Neuronal stem cell (in vitro differentiated cells): ENCODE measurements at regions not wholly inside any gene's neighbourhood (a gene's known extent, or its start where the extent isn't known, plus 50 kb on each side); places are given as distances from the start of the nearest gene placed in this dataset.

Experiments used
- DNase-seq: peaks from one replicate; pipeline ENCODE4 v3.0.0-alpha.2; 2013; ENCODE audit warnings: low spot score
- H2AFZ ChIP-seq: one replicate; pipeline ENCODE4 v1.6.1; 2013; ENCODE audit warnings: mild to moderate bottlenecking, low read length, inconsistent platforms
- H2AK5ac ChIP-seq: 2 replicates; pipeline ENCODE4 v1.6.1; 2013; ENCODE audit warnings: low read depth, mild to moderate bottlenecking, inconsistent platforms, low read length, moderate library complexity, mixed read lengths
- H2BK120ac ChIP-seq: 2 replicates; pipeline ENCODE4 v1.6.1; 2013; ENCODE audit warnings: low read depth, mild to moderate bottlenecking, inconsistent platforms, low read length, moderate library complexity, mixed read lengths
- H2BK12ac ChIP-seq: one replicate; pipeline ENCODE4 v1.6.1; 2013; ENCODE audit warnings: low read length, inconsistent platforms
- H2BK15ac ChIP-seq: 2 replicates; pipeline ENCODE4 v1.6.1; 2013; ENCODE audit warnings: mild to moderate bottlenecking, low read length, inconsistent platforms, mixed read lengths
- H2BK5ac ChIP-seq: one replicate; pipeline ENCODE4 v1.6.1; 2013; ENCODE audit warnings: inconsistent platforms, mild to moderate bottlenecking, low read length, moderate library complexity
- H3K14ac ChIP-seq: one replicate; pipeline ENCODE4 v1.6.1; 2013; ENCODE audit warnings: low read length, inconsistent platforms
- H3K18ac ChIP-seq: 2 replicates; pipeline ENCODE4 v1.6.1; 2013; ENCODE audit warnings: low read length, inconsistent platforms
- H3K23ac ChIP-seq: 2 replicates; pipeline ENCODE4 v1.6.1; 2013; ENCODE audit warnings: low read depth, mild to moderate bottlenecking, mixed read lengths, low read length, inconsistent platforms; ENCODE audit not compliant: poor library complexity
- H3K27ac ChIP-seq: replicated peaks from 3 replicates; pipeline ENCODE4 v1.5.1; 2013; ENCODE audit warnings: low read length, inconsistent platforms
- H3K27me3 ChIP-seq, 3 experiments: 2 replicates each; pipeline ENCODE4 v1.6.1; 2013; ENCODE audit warnings: low read length in 3 of 3, mild to moderate bottlenecking in 2 of 3, inconsistent platforms in 1 of 3, low read depth in 1 of 3, mixed read lengths in 1 of 3, moderate library complexity in 1 of 3; ENCODE audit not compliant: control insufficient read depth in 3 of 3, insufficient read depth in 3 of 3
- H3K36me3 ChIP-seq, 2 donors: replicated peaks in 1 of 2; 2 replicates each; pipeline ENCODE4 v1.6.1; 2013; ENCODE audit warnings: low read length in 2 of 2; ENCODE audit not compliant: control insufficient read depth in 2 of 2, insufficient read depth in 2 of 2
- H3K4ac ChIP-seq: 2 replicates; pipeline ENCODE4 v1.6.1; 2013; ENCODE audit warnings: inconsistent platforms, mild to moderate bottlenecking, low read length, moderate library complexity
- H3K4me1 ChIP-seq, 2 donors: 1 replicate in 1 of 2; 2 replicates in 1 of 2; pipeline ENCODE4 v1.6.1; 2013; ENCODE audit warnings: low read length in 2 of 2, low read depth in 1 of 2; ENCODE audit not compliant: control insufficient read depth in 2 of 2, insufficient read depth in 1 of 2
- H3K4me2 ChIP-seq: one replicate; pipeline ENCODE4 v1.6.1; 2013; ENCODE audit warnings: mild to moderate bottlenecking, low read length, inconsistent platforms; ENCODE audit not compliant: insufficient read depth, poor library complexity, severe bottlenecking
- H3K4me3 ChIP-seq, 2 donors: 2 replicates each; pipeline ENCODE4 v1.5.1; 2013; ENCODE audit warnings: low read length in 2 of 2, mild to moderate bottlenecking in 2 of 2, inconsistent platforms in 1 of 2, moderate library complexity in 1 of 2
- H3K79me1 ChIP-seq: one replicate; pipeline ENCODE4 v1.6.1; 2013; ENCODE audit warnings: low read depth, mild to moderate bottlenecking, inconsistent platforms, low read length, moderate library complexity
- H3K9ac ChIP-seq: one replicate; pipeline ENCODE4 v1.6.1; 2013; ENCODE audit warnings: mild to moderate bottlenecking, low read depth, low read length, inconsistent platforms; ENCODE audit not compliant: poor library complexity
- H3K9me3 ChIP-seq, 2 donors: replicated peaks in 1 of 2; 2 replicates each; pipeline versions ENCODE3 to v1.6.1; 2013; ENCODE audit warnings: low read length in 2 of 2, mild to moderate bottlenecking in 2 of 2, inconsistent platforms in 1 of 2, low read depth in 1 of 2, mixed read lengths in 1 of 2, moderate library complexity in 1 of 2; ENCODE audit not compliant: control insufficient read depth in 2 of 2, insufficient read depth in 1 of 2
- H4K8ac ChIP-seq: one replicate; pipeline ENCODE4 v1.6.1; 2013; ENCODE audit warnings: low read depth, mild to moderate bottlenecking, inconsistent platforms, low read length, moderate library complexity
- H4K91ac ChIP-seq: one replicate; pipeline ENCODE4 v1.6.1; 2013; ENCODE audit warnings: low read length, low read depth, mild to moderate bottlenecking, inconsistent platforms; ENCODE audit not compliant: poor library complexity
- WGBS, 2 donors: extraction: QIAGEN DNeasy Blood & Tissue Kit; methylation state at CpG; one replicate each; pipeline ENCODE4 v1.1.7; 2013; ENCODE audit warnings: missing lambda C conversion rate in 2 of 2, mixed read lengths in 1 of 2; ENCODE audit not compliant: insufficient read length in 2 of 2, insufficient replicate concordance in 1 of 2; ENCODE audit errors: extremely low coverage in 2 of 2; 5-methylcytosine and 5-hydroxymethylcytosine counted together

DNA sequence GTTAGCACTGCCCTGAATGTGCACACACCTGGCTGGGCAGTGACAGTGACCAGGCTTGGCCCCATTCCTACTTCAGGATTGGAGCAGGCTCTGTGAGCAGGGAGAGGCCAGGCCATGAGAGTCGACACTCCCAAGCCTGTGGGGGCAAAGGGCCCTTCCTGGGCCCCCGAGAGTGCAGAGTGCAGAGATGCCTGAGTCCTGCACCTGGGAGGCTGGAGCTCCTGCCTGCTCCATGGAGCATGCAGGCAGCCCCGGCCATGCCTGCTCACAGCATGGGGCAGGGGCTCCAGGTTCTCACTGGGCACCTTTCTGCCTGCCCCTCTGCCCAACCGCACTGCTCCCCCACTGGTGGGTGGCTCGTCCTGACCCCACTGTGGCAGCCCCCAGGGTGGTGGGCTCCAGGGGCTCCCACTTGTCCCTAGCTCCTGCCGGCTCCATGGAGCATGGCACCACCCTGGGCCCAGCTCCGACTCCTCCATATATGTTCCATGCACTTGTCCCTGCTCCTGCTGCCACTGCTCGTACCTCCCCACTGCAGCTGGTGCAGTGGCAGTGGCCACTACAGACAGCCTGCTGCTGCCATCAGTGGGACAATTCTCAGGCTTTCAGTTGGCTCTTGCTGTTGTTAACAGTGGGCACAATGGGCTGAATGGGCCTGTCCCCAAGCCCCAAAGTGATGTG lies 282.0 kb downstream of the RPRM start:
- no peak overlapping the region for H2BK15ac ChIP-seq
- H3K9ac ChIP-seq = no peak overlapping the region
- no peak overlapping the region for H3K27ac ChIP-seq
- no CpG with 5 or more reads among the region's 8 CpGs for WGBS, 2 donors
- H2BK12ac ChIP-seq = no peak overlapping the region
- H3K23ac ChIP-seq = no peak overlapping the region
- peaks cover 0 to 2% (median 0%) of the 10 kb centered on the region in 3 experiments for H3K27me3 ChIP-seq
- no peaks in the 10 kb centered on the region for H3K36me3 ChIP-seq
- no peak overlapping the region for H2BK5ac ChIP-seq
- H3K4me2 ChIP-seq = no peak overlapping the region
- H2BK120ac ChIP-seq = peak overlapping the region; percentile 28
- peak overlapping the region; percentile 56 for H3K14ac ChIP-seq
- no peak overlapping the region for H4K8ac ChIP-seq
- no peak overlapping the region for H4K91ac ChIP-seq
- H3K4me3 ChIP-seq = no peak overlapping the region
- H3K9me3 ChIP-seq = peaks cover 0 to 2% of the 10 kb centered on the region in 2 donors
- peak overlapping the region; percentile 46 for H2AK5ac ChIP-seq
- no peak overlapping the region for H3K4ac ChIP-seq
- H3K4me1 ChIP-seq = no peaks in the 10 kb centered on the region
- DNase-seq = no peak
- no peak overlapping the region for H3K18ac ChIP-seq
- peaks cover 2% of the 10 kb centered on the region for H3K79me1 ChIP-seq
- no peak overlapping the region for H2AFZ ChIP-seq

DNA sequence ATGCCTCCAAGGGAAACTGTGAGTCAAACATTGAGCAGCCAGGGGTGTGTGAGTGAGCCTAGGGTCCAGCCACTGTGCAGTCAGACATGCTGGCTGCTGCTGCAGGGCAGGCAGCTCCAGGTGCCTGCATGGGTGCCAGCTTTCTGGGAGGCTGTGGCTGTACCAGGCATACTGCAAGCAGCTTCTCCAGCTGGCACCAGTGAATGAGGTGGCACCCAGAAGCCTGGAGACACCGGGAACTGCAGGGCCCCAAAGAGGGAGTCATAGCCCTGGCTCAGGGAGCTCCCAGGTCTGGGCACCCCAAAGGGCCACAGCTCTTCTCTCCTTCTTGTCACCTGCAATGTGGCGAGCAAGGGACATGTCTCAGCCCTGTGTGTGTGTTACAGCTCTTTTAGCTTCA lies 283.2 kb downstream of the RPRM start:
- H3K9ac ChIP-seq = no peak overlapping the region
- no peak overlapping the region for H4K91ac ChIP-seq
- H3K4ac ChIP-seq = no peak overlapping the region
- H3K23ac ChIP-seq = peak overlapping the region; percentile 55
- no peak overlapping the region for H2BK120ac ChIP-seq
- no peaks in the 10 kb centered on the region for H3K36me3 ChIP-seq
- no CpG with 5 or more reads among the region's 2 CpGs for WGBS, 2 donors
- no peak overlapping the region for H2BK15ac ChIP-seq
- H3K27me3 ChIP-seq = peaks cover 0 to 2% (median 0%) of the 10 kb centered on the region in 3 experiments
- H3K18ac ChIP-seq = peak overlapping the region; percentile 57
- peaks cover 0 to 2% of the 10 kb centered on the region in 2 donors for H3K9me3 ChIP-seq
- peak overlapping the region in 1 of 2 donors; percentile 3 for H3K4me3 ChIP-seq
- no peak overlapping the region for H2AFZ ChIP-seq
- H4K8ac ChIP-seq = no peak overlapping the region
- no peak overlapping the region for H3K4me2 ChIP-seq
- peak overlapping the region; percentile 29 for H2BK5ac ChIP-seq
- DNase-seq = no peak
- H3K27ac ChIP-seq = no peak overlapping the region
- no peaks in the 10 kb centered on the region for H3K4me1 ChIP-seq
- peaks cover 2% of the 10 kb centered on the region for H3K79me1 ChIP-seq
- no peak overlapping the region for H2AK5ac ChIP-seq
- H3K14ac ChIP-seq = no peak overlapping the region
- H2BK12ac ChIP-seq = no peak overlapping the region

DNA sequence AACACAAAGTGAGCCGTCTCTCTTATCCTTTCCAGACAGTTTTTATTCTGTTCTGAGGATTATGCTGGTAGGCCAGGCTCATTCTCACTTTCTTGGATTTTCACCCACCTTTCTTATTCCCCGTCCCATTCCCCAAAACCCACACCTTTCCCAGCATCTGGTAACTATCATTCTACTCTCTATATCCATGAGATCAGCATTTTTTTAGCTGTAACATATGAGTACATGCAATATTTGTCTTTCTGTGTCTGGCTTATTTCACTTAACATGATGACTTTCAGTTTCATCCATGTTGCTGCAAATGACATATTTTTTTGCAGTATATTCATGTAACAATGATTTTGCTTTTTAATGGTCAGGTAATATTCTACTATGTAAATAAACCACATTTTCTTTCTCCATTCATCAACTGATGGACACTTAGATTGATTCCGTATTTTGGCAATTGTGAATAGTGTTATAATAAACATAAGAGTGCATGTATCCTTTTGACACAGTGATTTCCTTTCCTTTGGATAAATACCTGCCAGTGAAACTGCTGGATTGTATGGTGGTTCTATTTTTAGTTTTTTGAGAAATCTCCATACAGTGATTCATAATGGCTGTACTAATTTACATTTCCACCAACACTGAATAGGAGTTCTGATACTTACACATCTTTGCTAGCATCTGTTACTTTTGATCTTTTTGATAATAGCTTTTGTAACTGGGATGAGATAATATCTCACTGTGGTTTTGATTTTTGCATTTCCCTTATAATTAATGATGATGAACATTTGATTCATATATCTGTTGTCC lies 289.3 kb downstream of the RPRM start:
- Histone ChIP-seq H3K4me1 (no peaks in the 10 kb centered on the region), H3K23ac (no peak overlapping the region), H2BK5ac (no peak overlapping the region), H4K91ac (no peak overlapping the region), H3K4ac (no peak overlapping the region), H4K8ac (no peak overlapping the region), H2AK5ac (no peak overlapping the region), H3K18ac (no peak overlapping the region), H3K9ac (no peak overlapping the region), H3K79me1 (no peaks in the 10 kb centered on the region), H3K27ac (no peak overlapping the region), H3K36me3 (no peaks in the 10 kb centered on the region), H2AFZ (no peak overlapping the region), H3K4me2 (no peak overlapping the region), H2BK12ac (no peak overlapping the region), H2BK120ac (no peak overlapping the region), H2BK15ac (no peak overlapping the region), H3K14ac (no peak overlapping the region), H3K27me3 (no peaks in the 10 kb centered on the region), H3K9me3 (no peaks in the 10 kb centered on the region), H3K4me3 (no peak overlapping the region)
- 100% methylated on average over 1 of the region's 3 CpGs for WGBS, 2 donors
- no peak for DNase-seq

DNA sequence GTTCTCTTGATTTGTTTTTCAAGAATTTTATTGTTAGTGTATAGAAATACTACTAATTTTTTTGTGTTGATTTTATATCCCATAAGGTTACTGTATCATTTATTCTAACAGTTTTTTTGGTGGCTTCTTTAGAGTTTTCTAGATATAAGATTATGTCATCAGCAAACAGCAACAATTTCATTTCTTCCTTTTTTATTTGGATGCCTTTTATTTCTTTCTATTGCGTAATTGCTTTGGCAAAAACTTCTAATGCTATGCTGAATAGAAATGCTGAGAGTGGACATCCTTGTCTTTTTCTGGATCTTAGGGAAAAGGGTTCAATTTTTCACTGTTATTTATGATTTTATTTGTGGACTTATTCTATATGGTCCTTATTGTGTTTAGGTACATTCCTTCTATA lies 298.8 kb downstream of the RPRM start:
- H3K14ac ChIP-seq = no peak overlapping the region
- H4K91ac ChIP-seq = no peak overlapping the region
- H3K9me3 ChIP-seq = no peaks in the 10 kb centered on the region
- H4K8ac ChIP-seq = no peak overlapping the region
- H2BK15ac ChIP-seq = no peak overlapping the region
- H2BK5ac ChIP-seq = no peak overlapping the region
- H3K9ac ChIP-seq = no peak overlapping the region
- no peak overlapping the region for H2BK12ac ChIP-seq
- H3K4me1 ChIP-seq = no peaks in the 10 kb centered on the region
- H3K27ac ChIP-seq = no peak overlapping the region
- no peak overlapping the region for H2AFZ ChIP-seq
- DNase-seq = no peak
- H3K36me3 ChIP-seq = no peaks in the 10 kb centered on the region
- no peak overlapping the region for H3K4me2 ChIP-seq
- H3K18ac ChIP-seq = no peak overlapping the region
- no peak overlapping the region for H3K4me3 ChIP-seq
- no CpG with 5 or more reads among the region's 1 CpG for WGBS, 2 donors
- H3K4ac ChIP-seq = no peak overlapping the region
- H3K79me1 ChIP-seq = no peaks in the 10 kb centered on the region
- H3K27me3 ChIP-seq = no peaks in the 10 kb centered on the region
- no peak overlapping the region for H2AK5ac ChIP-seq
- no peak overlapping the region for H3K23ac ChIP-seq
- H2BK120ac ChIP-seq = no peak overlapping the region
